GM21825 (cell line): ENCODE measurements at regions not wholly inside any gene's neighbourhood (a gene's known extent, or its start where the extent isn't known, plus 50 kb on each side); places are given as distances from the start of the nearest gene placed in this dataset.

Experiments
- ATAC-seq: cut with Tn5 transposase; IDR thresholded peaks from one replicate; pipeline ENCODE4 v1.9.1; 2021; ENCODE audit warnings: mild to moderate bottlenecking, moderate library complexity; ENCODE audit not compliant: unreplicated experiment

DNA sequence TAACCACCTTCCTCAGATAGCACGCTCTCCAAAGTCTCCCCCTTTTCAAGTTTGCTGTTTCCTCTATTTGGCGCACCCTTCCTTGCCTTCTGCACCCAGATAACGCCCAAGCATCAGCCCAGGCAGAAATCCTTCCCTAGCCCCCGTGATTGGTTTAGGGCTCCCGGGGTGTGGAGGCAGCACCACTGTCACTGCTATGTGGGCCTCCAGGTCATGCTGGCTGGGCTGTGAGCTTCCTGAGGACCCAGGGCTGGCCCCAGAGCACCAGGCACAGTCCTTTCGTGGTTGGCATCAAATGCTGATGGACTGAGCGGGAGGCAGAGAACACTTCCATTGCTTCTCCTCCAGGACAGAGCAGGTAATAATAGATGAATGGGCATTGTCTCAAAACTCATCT lies 311.4 kb downstream of the BCL11B start:
- no peak for ATAC-seq

DNA sequence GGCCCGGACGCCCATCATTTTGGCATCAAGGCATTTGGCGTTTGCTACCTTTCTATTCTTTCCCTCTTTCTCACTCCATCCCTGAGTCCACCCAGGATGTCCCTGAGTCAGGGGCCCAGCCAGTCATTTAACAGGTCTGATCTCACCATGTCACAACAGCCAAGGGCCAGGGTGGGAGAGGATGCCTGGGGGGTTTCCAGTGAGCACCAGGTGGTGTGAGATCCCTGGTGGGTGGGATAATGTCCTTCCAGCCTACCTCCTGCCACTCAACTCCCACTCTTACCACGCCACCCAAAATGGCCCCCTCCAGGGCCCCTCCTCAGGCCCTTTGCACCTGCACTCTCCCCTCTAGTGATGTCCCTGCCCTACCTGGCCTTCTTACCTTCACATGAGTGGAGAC lies 310.8 kb downstream of the BCL11B start:
- no peak for ATAC-seq

DNA sequence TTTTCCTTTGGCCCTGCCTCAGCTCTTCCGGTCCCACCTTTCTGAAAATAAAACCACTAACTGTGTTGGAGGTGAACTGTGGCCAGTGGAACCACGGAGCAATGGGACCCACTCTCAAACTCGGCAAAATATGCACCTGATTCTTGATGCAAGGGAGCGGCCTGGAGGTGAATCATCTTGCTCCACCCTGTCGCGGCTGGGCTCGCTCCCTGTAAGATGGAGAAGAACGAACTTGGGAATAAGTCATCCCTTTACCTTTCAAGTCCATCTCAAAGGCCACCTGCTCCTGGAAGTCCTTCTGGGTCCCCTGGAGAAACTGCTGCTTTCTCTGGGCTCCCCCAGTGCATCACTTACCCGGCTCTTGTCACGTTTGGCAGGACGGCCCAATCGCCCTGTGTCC lies 309.9 kb downstream of the BCL11B start:
- ATAC-seq, result no peak

DNA sequence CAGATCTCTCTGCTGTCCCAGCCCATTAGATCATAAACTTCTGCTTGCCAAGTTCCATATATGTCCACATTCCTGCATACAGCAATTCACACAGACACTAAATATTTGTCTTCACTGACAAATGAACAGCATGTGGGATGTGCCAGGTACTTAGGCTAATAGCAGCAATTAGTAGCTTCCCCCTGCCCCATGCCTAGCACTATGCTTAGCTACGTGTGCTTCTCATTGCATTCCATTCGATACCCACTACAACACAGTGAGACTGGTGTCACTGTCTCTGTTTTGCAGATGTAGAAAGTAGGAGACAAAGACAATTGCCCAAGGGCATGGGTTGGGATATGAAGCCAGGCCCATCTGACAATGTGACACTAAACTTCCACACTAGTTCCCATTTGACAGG lies 308.4 kb downstream of the BCL11B start:
- no peak for ATAC-seq

DNA sequence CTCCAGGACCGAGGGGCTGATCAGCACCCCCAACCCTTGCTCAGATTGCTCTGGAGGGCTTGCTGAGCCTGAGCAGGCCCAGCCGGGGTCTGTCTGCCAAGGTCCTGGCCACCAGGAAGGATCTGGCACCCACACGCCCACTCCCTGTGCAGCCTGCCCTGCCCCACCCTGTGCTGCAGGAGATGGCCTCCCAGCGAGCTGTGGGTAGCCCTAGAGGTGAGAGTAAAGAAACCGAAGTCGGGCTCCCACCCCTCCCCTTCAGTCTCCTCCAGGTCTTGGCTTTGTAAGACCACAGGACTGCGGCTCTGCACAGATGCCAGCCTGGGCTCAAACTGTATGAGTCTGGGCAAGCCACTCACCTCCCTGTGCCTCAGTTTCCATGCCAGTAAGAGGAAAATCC lies 307.8 kb downstream of the BCL11B start:
- no peak for ATAC-seq

DNA sequence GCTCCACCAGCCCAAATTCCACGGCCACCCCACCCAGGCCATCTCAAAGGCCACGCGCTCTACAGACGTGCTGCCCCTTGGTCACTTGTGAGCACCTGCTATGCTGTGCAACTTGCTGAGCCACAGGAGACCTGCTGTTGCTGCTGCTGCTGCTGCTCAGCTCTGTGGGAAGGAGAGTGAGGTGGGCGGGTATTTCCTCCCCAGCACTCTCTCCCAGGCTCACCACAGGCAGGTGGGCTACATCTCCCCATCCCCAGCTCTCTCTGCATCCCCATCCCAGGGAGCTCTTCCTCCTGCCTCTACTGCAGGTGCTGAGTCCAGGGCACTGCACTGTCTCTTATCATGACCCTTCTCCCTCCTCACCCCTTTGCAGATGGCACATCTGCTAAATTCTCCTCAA lies 306.9 kb downstream of the BCL11B start:
- ATAC-seq, result no peak

DNA sequence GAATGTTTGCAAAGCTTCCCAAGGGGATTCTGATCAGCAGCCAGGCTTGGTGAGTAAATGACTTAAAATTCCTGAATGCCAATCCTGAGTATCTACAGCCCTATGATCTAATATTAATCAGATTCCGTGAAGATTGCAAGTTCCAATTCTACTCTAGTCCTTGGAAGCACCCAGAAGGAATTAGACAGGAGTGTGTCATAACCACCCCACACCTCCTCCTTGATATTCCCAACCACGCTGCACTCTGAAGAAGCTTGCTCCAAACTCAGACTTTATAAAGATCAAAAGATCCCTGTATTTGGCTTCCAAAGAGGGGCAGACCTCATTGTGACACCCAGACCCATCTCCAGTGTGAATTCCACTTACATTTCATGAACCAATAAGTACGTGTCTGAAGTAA lies 306.0 kb downstream of the BCL11B start:
- ATAC-seq, result no peak

DNA sequence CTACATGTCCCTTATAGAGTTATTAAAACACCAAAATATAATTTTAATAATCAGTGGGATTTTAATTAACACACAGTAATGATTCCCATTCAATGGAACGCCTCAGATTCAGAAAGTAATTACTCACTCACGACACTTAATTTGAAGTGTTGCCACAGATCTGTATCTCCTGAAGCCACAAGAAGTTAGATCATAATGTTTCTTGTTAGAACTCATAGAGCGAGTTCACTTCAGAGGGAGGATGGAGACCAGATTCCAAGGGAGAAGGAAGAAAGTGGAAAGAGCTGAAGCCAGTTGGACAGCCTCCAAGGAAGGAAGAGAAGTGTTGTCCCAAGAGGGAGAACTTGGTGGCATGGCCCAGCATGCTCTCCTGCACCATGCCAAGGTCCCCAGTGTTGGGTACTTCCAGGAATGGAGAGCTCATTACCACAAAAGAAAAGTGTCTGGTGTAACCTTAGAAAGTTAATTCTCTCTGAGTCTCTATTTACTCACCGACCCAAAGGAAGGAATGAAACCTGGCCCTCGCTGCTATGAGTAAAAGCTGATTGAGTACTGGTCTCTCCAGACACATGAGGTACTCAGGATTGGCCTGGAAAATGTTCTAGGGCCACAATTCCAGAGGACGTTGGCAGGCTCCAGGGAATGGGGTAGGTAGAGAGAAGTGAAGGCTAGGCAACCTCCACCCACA lies 305.4 kb downstream of the BCL11B start:
- no peak for ATAC-seq

DNA sequence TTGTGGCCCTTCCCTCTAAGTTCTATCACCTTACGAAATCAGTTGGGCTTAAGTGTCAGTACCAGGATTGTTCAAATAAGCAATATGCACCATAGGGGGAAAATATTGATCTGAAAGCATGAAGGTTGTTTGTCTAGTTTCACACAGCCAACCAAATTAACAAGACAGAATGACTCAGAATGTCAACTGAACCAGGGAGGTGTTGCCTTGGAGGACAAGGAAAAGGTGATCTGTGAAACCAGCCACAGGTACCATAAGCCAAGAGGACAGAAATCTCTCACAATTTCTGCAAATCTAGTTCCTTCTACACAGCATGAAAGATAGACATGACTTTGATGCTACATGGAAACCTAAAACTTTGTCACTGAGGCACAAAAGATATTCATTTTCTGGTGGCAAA lies 297.9 kb downstream of the BCL11B start:
- ATAC-seq, result no peak

DNA sequence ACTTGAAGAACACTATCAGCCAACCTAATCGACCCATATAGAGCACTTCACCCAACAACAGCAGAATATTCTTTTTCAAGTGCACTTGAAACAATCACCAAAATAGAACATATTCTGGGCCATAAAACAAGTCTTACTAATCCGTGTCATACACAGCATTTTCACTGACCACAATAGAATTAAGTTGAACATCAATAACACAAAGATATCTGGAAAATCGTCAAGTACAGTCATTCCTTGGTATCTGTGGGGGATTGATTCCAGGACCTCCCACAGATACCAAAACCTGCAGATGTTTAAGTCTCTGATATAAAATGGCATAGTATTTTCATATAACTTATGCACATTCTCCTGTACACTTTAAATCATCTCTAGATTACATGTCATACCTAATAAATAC lies 295.7 kb downstream of the BCL11B start:
- ATAC-seq, result no peak

DNA sequence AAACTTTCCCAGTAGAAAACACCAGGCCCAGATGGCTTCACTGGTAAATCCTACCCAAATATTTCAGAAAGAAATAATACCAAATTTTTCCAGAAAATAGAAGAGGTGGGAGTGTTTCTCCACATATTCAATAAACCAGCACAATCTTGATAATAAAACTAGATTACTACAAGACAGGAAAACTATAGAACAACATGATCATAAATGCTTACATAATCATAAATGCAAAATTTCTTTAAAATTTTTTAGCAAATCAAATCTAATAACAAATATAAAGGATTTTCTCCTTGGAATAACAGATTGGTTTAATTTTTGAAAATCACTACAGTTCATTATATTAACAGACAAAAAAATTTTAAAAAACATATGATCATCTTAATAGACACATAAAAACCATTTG lies 294.5 kb downstream of the BCL11B start:
- ATAC-seq, result no peak

DNA sequence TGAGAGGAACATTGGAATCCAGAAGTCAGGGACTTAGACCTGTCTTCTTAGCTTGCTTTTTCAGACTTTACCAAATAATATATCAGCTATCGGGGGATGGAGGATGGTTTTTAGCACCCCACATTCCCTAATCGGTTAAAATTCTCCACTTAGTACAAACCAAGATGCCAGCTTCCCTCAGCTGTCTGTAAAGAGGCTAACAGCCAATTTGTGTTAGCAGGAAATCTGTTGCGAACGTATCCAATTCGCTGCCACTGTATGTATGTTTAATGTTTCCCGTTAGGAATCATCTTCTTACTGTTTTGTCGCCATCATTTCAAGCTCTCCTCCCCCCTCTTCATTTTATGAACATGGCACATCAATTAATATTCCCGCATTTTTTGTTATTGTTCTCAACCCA lies 289.0 kb downstream of the BCL11B start:
- no peak for ATAC-seq

DNA sequence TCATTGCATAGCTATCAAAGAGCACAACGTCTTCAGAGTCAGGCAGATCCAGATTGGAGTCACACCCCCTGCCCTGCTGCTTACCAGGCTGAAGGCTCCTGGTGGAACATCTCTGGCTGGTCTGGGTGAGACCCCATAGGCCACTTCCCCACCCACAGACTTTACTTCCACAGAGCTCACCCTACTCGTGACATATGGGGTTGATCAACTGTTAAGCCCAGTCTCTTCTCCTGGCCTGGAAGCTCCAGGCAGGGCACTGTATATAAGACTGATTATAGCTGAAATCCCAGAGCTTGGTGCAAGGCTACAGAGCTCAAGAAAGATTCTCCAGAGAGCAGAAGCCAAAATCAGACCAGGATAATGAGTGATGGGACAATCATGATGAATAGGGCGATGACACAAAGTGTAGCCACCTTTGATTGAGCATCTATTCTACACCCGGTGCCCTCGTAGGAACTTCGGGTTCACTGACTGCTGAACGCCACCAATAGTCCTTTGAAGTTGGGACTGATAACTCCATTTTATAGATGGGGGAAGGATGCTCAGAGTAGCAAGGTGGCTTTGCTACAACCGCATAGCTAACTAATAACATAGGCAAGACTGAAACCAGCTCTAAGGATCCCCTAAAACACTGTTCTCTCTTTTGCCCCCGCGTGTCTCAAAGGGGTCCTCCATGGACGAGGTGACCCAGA lies 287.8 kb downstream of the BCL11B start:
- no peak for ATAC-seq

DNA sequence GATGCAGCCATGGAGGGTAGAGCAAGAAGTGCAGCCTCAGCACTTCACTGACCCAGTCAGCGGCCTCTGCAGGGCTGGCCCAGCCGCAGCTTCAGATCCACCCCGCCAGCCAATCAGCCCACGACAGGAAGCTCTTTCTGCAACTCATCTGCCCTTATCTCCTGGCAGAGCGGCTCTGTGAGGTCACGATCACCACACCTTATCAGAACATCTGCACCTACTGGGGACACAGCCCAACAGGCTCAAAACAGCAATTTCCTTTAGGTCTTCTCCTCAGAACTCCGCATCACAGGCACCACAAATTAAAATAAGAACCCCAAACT lies 287.3 kb downstream of the BCL11B start:
- no peak for ATAC-seq

DNA sequence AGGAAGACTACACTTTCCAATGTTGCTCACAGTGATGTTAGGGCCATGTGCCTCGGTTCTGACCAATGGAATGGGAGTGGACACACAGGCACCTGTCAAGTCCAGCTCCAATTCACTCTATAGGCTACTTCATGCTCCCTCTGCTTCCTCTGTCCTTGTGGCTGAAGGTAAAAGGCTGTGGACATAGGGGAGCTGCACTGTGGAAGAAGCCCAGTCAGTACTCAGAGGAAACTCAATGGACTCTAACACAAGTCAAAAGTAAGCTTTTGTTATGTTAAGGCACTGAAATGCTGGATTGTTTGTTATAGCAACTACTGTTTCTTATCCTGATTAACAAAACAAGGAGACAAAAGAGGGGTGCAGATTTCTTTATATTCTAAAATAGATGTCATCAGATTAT lies 278.2 kb downstream of the BCL11B start:
- ATAC-seq, result no peak

DNA sequence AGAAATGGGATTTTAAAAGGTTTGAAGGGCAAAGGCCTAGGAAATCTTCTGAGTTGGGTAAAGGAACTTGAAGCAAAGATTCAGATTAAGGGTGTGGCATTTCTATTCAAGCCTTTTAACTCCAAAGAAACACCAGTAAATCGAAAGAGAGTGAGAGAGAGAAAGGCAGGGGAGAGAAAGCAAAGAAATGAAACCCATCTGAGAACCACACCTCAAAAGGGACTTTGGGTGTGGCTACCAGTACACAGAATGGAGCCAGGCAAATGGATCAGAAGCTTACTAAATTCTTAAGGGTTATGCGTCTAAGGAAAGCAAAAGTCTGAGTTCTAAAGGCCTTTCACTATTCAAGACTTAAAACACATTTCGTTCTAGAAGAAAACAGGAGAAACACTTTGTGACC lies 277.4 kb downstream of the BCL11B start:
- ATAC-seq, result no peak

DNA sequence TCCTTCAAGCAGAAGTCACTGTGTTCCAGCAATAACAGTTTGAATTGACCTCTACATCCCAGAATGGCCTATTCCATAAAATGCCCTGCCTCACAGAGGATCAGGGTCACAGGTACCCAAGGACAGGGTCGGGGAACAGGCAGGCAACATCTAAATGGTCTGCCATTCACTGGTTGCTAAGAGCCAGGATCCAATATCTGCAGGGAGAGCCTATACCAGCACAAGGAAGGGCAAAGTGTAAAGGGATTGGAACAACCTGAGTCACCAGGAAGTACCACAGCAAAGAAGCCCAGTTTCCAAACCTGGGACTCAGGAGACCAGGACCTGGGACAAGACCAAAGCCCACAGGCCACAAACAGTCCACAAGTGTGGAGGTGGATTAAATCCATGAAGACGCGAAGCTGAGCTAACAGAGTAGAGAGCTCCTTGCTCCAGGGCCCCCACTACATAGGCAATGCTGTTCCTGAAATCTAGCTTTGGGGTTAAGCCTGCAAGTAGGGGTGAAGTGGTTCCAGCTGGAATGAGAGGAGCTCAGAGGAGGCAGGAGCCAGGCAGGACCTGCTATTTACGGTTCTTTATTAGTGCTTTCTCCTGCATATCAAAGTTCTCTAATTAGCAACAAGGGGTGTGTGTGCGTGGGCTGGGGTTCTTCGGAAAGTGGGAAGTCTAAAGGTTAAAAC lies 274.3 kb downstream of the BCL11B start:
- no peak for ATAC-seq

DNA sequence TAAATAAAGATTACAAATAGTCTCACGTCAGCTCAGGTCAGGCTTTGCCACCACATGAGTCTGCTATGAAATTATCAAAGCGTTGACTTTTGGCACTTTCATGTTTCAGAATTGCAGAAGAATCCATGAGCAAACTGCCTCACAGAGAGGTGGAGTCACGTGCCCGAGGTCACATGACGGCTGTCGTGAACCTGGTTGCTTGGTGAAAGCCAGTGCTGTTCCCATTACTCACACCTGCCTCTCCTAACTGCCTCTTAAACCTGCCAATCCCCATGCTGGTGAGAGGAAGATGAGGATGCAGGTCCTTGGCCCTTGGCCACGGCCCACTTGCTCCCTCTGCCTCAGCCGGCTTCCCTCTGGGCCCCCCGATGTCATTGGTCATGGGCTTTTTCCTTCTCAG lies 272.7 kb downstream of the BCL11B start:
- ATAC-seq, result no peak

DNA sequence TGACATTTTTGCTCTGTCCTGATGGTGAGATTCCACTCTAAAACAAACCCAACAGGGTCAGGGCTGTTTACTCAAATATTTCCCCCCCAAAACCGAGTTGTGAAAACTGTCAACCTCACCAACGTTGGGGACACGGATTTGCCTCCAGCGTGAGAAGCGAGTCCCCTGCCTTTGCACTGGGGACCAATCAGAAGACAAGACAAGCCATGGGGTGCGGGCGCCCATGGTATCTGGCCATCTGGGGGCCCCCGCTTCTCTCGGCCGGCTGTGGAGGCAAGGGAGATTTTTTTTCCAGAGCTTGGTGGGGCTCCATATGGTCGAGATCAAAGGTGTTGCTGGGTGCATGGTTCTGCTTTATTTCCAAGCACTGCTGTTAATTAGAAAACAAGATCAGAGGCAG lies 272.1 kb downstream of the BCL11B start:
- no peak for ATAC-seq

DNA sequence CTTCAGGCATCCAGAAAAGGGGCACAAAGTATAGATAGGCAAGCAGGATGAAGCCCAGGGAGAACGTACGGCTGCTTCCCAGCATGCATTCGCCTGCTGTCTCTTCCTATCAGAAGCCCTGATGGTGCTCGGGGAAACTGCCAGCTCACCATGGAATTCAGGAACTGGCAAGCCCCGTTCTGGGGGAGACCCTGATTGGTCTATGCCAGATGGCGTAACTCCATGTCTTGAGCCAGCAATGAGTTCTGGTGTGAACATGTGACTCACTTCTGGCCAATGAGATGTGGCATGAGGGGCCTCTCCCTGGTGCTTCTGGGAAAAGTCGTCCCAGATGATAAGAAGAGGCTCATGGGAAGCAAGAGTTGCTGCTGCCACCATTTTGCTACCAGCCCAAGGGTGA lies 270.8 kb downstream of the BCL11B start:
- no peak for ATAC-seq

DNA sequence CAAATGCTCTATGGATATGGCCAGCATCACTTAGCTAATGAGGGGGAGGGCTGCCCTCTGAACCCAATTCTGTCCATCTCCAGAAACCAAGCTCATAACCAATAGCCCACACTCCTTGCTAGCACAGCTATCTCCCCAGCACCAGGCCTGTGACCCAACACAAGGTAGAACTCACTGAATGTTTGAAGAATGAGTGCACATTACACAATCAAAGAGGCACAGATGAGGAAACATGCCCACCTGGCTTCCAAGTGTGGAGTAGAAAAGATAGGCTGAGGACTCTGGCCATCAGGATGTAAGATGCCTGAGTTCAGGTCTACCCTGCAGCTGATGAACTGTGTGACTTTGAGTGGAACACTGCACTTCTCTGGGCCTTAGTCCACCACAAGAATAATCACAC lies 268.4 kb downstream of the BCL11B start:
- no peak for ATAC-seq

DNA sequence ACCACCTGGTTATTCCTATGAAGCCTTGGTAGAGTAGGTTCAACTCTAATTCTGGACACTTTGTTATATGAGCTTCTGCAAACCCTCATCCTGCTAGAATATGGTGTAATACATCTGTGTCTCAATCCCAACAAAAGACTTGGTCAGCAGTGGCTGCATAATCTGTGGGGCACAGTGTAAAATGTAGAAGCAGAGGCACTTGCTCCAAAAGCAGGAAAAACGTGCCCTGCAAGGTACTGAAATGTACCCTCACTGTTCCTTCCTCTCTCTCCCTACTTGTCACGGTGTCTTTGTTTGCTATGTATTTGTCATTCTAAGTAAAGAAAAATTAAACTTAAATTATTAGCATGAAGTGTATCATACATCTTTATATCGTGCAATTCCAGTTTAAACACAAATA lies 267.9 kb downstream of the BCL11B start:
- no peak for ATAC-seq

DNA sequence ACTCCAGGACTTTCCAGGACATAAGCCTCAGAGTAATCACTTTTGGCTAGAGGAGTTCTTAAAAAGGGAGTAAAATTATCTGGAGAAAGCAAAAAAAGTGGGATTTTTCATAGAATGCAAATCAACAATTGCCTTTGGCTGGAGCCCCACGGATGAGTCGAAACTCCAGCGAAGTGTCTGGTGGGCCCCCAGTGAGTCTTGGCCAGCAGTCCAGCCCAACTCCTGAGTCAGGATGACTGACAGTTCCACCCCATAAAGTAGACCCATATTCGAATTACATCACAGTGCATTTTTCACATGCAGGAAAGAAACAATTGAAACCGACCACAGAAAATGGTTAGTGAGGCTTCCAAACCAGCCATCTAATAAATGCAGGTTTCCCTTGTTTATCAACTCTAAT lies 265.7 kb downstream of the BCL11B start:
- ATAC-seq, result no peak
